ENCODE measurements at regions not wholly inside any gene's neighbourhood (a gene's known extent, or its start where the extent isn't known, plus 50 kb on each side); places are given as distances from the start of the nearest gene placed in this dataset.
"Not testable (repeated sequence)": the region's sequence is repeated elsewhere in the genome, so short reads cannot be mapped to it uniquely, and the experiment has no call there.

DNA sequence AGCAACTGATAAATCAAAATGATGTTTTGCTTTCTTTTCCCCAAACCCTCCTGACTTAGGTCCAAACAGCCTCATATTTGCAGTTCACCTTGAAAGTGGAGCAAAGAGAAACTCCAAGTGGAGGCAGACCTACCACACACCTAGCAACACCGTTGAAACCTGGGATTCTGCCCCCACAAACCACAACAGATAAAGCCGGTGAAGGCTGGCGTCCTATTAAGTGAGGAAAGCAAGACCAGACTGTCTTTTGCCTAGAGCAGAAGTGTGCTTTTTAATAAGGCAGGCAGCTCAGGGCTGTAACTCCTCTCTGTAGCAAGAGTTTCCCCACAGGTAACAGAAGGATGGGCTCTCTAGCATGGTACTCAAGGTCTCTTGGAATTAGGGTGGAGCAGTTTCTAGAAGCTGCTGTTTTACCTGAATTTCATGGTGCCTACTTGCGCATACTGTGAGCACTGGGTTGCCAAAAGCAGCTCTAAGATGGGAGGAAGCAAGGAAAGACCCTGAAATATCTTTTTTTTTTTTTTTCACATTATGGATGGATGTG lies 336.9 kb downstream of the BCL11A start:
- H3K27ac ChIP-seq (ENCODE audit: low read depth in 2 of 2, low read length in 1 of 2): no peak overlapping the region
- no peaks in the 10 kb centered on the region for H3K9me3 ChIP-seq (ENCODE audit: control insufficient read depth in 2 of 2, insufficient read depth in 1 of 2, low read depth in 1 of 2, low read length in 1 of 2)
- no peaks in the 10 kb centered on the region for H3K36me3 ChIP-seq (ENCODE audit: control insufficient read depth in 2 of 2, insufficient read depth in 2 of 2, low read length in 1 of 2)
- 50% methylated on average over 4 of the region's 4 CpGs for WGBS, 2 donors
- H3K4me3 ChIP-seq (ENCODE audit: low read depth in 1 of 2, low read length in 2 of 2): no peak overlapping the region
- peaks cover 0 to 6% of the 10 kb centered on the region in 2 donors for H3K4me1 ChIP-seq (ENCODE audit: control insufficient read depth in 2 of 2, insufficient read depth in 2 of 2, low read length in 1 of 2)
- H3K27me3 ChIP-seq (ENCODE audit: control insufficient read depth in 1 of 2, insufficient read depth in 2 of 2, low read length in 2 of 2): no peaks in the 10 kb centered on the region

DNA sequence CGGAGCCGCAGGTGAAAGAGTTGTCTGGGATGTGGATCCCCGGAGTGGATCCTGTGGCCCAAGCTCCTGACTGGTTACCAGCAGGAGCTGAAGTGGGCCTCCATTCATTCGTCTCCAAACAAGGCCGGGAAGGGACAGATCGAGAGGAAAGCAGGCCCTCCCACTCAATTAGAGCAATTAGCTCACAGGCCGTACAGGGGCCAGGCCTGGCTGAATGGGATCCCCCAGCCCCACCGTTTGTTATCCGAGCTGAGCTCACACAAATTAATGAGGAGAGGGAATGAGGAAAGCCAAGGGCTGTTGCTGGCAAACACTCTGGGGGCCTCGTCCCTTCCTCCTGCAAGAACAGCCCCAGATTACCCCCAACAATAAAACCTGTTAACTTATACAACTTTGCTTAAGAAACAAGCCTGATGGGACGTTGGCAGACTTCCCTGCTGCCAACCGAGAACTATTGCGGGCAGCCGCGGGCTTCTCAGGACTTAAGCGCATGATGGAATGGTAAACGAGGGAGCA lies 338.0 kb downstream of the BCL11A start:
- H3K36me3 ChIP-seq (ENCODE audit: control insufficient read depth in 2 of 2, insufficient read depth in 2 of 2, low read length in 1 of 2): no peaks in the 10 kb centered on the region
- H3K4me3 ChIP-seq (ENCODE audit: low read depth in 1 of 2, low read length in 2 of 2): no peak overlapping the region
- 35 to 45% methylated on average over 17 of the region's 17 CpGs for WGBS, 2 donors
- peaks cover 0 to 6% of the 10 kb centered on the region in 2 donors for H3K4me1 ChIP-seq (ENCODE audit: control insufficient read depth in 2 of 2, insufficient read depth in 2 of 2, low read length in 1 of 2)
- H3K9me3 ChIP-seq (ENCODE audit: control insufficient read depth in 2 of 2, insufficient read depth in 1 of 2, low read depth in 1 of 2, low read length in 1 of 2): no peaks in the 10 kb centered on the region
- peak overlapping the region; percentile 25 to 37 for H3K27ac ChIP-seq (ENCODE audit: low read depth in 2 of 2, low read length in 1 of 2)
- no peaks in the 10 kb centered on the region for H3K27me3 ChIP-seq (ENCODE audit: control insufficient read depth in 1 of 2, insufficient read depth in 2 of 2, low read length in 2 of 2)

DNA sequence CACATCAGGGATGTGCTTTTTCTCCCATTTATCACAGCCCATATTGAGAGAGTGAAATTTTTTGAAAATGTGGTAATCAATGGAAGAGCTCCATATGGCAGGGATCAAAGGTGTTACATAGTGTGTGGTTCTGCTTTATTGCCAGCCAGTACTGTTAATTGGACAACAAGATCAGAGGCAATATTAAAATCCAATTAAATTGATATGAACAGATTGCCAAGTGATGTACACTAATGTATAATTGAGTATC lies 338.9 kb downstream of the BCL11A start:
- Histone ChIP-seq H3K27ac (ENCODE audit: low read depth in 2 of 2, low read length in 1 of 2) (peak overlapping the region in 1 of 2 donors; percentile 26), H3K4me1 (ENCODE audit: control insufficient read depth in 2 of 2, insufficient read depth in 2 of 2, low read length in 1 of 2) (peaks cover 0 to 6% of the 10 kb centered on the region in 2 donors), H3K27me3 (ENCODE audit: control insufficient read depth in 1 of 2, insufficient read depth in 2 of 2, low read length in 2 of 2) (no peaks in the 10 kb centered on the region), H3K4me3 (ENCODE audit: low read depth in 1 of 2, low read length in 2 of 2) (no peak overlapping the region), H3K36me3 (ENCODE audit: control insufficient read depth in 2 of 2, insufficient read depth in 2 of 2, low read length in 1 of 2) (no peaks in the 10 kb centered on the region), H3K9me3 (ENCODE audit: control insufficient read depth in 2 of 2, insufficient read depth in 1 of 2, low read depth in 1 of 2, low read length in 1 of 2) (no peaks in the 10 kb centered on the region)

DNA sequence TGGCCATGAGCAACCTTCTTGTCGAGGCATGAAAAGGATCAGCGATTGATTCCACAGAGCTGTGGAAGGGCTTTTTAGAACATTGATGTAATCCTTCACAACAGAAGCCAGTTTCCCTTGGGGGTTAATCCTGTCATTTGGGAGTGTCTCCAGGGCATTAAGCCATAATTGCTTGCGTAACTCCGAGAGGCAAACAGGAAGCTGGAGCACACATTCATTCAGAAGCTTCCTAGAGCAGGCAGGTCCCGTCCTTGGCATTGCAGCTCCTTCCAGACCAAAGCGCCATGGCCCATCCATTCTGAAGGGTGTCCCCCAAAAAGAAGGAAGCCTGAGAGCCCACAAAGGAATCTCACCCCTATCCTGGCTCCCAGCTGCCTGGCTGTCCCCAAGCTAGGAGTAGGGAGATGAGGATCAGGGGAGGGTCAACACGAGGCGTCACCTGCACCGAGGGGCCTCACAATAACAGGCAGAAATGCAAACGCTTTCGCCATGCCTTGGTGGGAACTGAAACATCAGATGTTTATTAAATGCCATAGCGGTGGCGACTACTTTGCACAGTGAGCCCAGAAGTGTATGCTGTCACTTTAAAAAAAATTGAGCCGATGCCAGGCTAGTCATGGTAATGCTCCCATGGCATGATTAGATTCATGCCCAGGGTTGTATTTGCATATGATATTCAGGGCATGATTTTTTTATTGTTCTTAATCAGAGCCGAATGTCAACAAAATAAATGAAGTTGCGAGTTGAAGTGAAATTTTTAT lies 339.4 kb downstream of the BCL11A start:
- Histone ChIP-seq H3K27ac (ENCODE audit: low read depth in 2 of 2, low read length in 1 of 2) (peak overlapping the region; percentile 88 to 97), H3K4me1 (ENCODE audit: control insufficient read depth in 2 of 2, insufficient read depth in 2 of 2, low read length in 1 of 2) (peaks cover 0 to 6% of the 10 kb centered on the region in 2 donors)
- WGBS, 2 donors: 38 to 41% methylated on average over 16 of the region's 16 CpGs

DNA sequence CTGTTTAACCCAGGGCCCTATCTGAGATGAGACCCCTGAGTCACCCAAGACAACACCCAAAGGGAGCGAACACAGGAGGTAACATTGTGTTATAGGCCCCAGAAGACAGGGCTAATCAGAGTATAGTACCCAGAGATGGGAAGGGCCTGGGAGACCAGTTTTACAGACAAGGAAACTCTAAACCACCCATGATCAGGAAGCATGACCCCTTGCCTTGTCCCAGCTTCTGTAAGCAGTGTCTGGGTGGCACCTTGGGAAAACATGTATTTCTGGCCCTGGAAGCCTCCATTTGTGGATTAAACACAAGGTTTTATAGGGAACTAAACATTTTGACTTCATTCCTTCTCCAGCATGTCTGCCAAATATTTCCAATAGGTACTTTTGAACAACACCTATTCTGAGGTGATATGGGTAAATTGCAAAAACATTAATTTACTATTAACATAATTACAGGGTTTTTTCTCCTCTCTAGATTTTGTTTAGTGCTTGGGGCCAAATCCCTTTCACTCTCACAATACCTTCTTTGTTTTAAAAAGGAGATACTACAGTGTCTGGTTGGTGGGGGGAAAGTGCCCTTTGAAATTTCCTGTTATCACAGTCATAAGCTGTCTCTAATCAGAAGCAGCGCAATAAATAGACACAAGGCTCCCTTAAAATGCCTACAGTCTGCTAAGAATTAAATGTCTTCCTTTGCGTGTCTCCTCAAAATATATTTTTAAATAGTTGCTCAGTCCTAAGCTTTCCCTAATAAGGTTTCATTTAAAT lies 341.1 kb downstream of the BCL11A start:
- H3K4me1 ChIP-seq (ENCODE audit: control insufficient read depth in 2 of 2, insufficient read depth in 2 of 2, low read length in 1 of 2): peaks cover 0 to 6% of the 10 kb centered on the region in 2 donors
- H3K4me3 ChIP-seq (ENCODE audit: low read depth in 1 of 2, low read length in 2 of 2): no peak overlapping the region
- H3K27ac ChIP-seq (ENCODE audit: low read depth in 2 of 2, low read length in 1 of 2): no peak overlapping the region
- H3K27me3 ChIP-seq (ENCODE audit: control insufficient read depth in 1 of 2, insufficient read depth in 2 of 2, low read length in 2 of 2): no peaks in the 10 kb centered on the region
- H3K36me3 ChIP-seq (ENCODE audit: control insufficient read depth in 2 of 2, insufficient read depth in 2 of 2, low read length in 1 of 2): no peaks in the 10 kb centered on the region
- H3K9me3 ChIP-seq (ENCODE audit: control insufficient read depth in 2 of 2, insufficient read depth in 1 of 2, low read depth in 1 of 2, low read length in 1 of 2): no peaks in the 10 kb centered on the region
- 76 to 77% methylated on average over 3 of the region's 3 CpGs for WGBS, 2 donors

More for the DNA sequence above, 339.4 kb downstream of the BCL11A start:
- Histone ChIP-seq H3K36me3 (ENCODE audit: control insufficient read depth in 2 of 2, insufficient read depth in 2 of 2, low read length in 1 of 2) (no peaks in the 10 kb centered on the region), H3K9me3 (ENCODE audit: control insufficient read depth in 2 of 2, insufficient read depth in 1 of 2, low read depth in 1 of 2, low read length in 1 of 2) (no peaks in the 10 kb centered on the region), H3K27me3 (ENCODE audit: control insufficient read depth in 1 of 2, insufficient read depth in 2 of 2, low read length in 2 of 2) (no peaks in the 10 kb centered on the region), H3K4me3 (ENCODE audit: low read depth in 1 of 2, low read length in 2 of 2) (no peak overlapping the region)

DNA sequence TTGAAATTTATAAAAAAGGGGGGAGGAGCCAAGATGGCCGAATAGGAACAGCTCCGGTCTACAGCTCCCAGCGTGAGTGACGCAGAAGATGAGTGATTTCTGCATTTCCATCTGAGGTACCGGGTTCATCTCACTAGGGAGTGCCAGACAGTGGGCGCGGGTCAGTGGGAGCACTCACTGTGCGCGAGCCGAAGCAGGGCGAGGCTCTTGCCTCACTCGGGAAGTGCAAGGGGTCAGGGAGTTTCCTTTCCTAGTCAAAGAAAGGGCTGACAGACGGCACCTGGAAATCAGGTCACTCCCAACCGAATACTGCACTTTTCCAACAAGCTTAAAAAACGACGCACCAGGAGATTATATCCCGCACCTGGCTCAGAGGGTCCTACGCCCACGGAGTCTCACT lies 364.4 kb downstream of the BCL11A start:
- not testable (repeated sequence) for H3K27me3 ChIP-seq (ENCODE audit: control insufficient read depth in 1 of 2, insufficient read depth in 2 of 2, low read length in 2 of 2); H3K4me1 ChIP-seq (ENCODE audit: control insufficient read depth in 2 of 2, insufficient read depth in 2 of 2, low read length in 1 of 2); H3K27ac ChIP-seq (ENCODE audit: low read depth in 2 of 2, low read length in 1 of 2); H3K9me3 ChIP-seq (ENCODE audit: control insufficient read depth in 2 of 2, insufficient read depth in 1 of 2, low read depth in 1 of 2, low read length in 1 of 2); H3K36me3 ChIP-seq (ENCODE audit: control insufficient read depth in 2 of 2, insufficient read depth in 2 of 2, low read length in 1 of 2); H3K4me3 ChIP-seq (ENCODE audit: low read depth in 1 of 2, low read length in 2 of 2)
- WGBS, 2 donors: 94 to 95% methylated on average over 17 to 19 of the region's 19 CpGs

DNA sequence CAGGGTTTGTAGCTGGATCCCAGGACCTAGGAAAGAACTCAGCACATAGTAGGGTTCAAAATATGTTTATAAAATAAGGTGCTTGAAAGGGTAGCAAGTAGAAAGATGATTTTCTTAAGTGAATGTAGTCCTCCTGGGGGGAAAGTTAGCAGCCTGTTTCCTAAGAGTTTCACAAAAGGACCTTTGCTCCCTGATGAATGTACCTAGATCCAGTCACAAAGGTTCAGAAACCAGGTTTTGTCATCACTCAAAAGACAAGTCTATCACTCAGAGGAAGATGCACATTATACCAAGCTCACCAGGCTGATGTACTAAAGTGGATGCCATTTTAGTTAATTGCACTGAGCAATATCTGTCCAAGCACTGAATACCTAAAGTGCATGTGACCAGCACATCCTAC lies 378.2 kb downstream of the BCL11A start:
- no peak overlapping the region for H3K4me3 ChIP-seq (ENCODE audit: low read depth in 1 of 2, low read length in 2 of 2)
- no peaks in the 10 kb centered on the region for H3K27me3 ChIP-seq (ENCODE audit: control insufficient read depth in 1 of 2, insufficient read depth in 2 of 2, low read length in 2 of 2)
- peaks cover 0 to 2% of the 10 kb centered on the region in 2 donors for H3K9me3 ChIP-seq (ENCODE audit: control insufficient read depth in 2 of 2, insufficient read depth in 1 of 2, low read depth in 1 of 2, low read length in 1 of 2)
- H3K27ac ChIP-seq (ENCODE audit: low read depth in 2 of 2, low read length in 1 of 2): no peak overlapping the region
- no peaks in the 10 kb centered on the region for H3K36me3 ChIP-seq (ENCODE audit: control insufficient read depth in 2 of 2, insufficient read depth in 2 of 2, low read length in 1 of 2)
- no peaks in the 10 kb centered on the region for H3K4me1 ChIP-seq (ENCODE audit: control insufficient read depth in 2 of 2, insufficient read depth in 2 of 2, low read length in 1 of 2)

DNA sequence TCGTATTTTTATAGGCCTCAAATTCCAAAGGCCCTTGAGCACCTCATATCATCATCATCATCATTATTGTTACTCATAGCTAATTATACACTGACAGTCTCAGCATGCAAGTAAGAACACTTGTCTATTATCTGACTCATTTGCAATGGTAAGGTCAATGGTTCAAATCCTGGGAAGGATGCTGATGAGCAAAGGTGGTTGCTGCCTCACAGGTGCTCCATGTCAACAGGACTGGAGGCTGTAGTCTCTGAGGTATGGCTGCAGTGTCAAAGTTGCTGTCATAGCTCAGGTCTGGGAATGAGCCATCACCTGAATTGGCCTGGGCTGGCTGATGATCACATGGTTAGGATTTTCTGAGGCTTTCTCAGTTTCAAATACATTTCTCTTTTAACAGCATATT lies 379.3 kb downstream of the BCL11A start:
- Histone ChIP-seq H3K27me3 (ENCODE audit: control insufficient read depth in 1 of 2, insufficient read depth in 2 of 2, low read length in 2 of 2) (no peaks in the 10 kb centered on the region), H3K9me3 (ENCODE audit: control insufficient read depth in 2 of 2, insufficient read depth in 1 of 2, low read depth in 1 of 2, low read length in 1 of 2) (peaks cover 0 to 2% of the 10 kb centered on the region in 2 donors), H3K4me1 (ENCODE audit: control insufficient read depth in 2 of 2, insufficient read depth in 2 of 2, low read length in 1 of 2) (no peaks in the 10 kb centered on the region), H3K4me3 (ENCODE audit: low read depth in 1 of 2, low read length in 2 of 2) (no peak overlapping the region), H3K27ac (ENCODE audit: low read depth in 2 of 2, low read length in 1 of 2) (no peak overlapping the region), H3K36me3 (ENCODE audit: control insufficient read depth in 2 of 2, insufficient read depth in 2 of 2, low read length in 1 of 2) (no peaks in the 10 kb centered on the region)
- 79 to 91% methylated on average over 1 of the region's 1 CpG for WGBS, 2 donors

DNA sequence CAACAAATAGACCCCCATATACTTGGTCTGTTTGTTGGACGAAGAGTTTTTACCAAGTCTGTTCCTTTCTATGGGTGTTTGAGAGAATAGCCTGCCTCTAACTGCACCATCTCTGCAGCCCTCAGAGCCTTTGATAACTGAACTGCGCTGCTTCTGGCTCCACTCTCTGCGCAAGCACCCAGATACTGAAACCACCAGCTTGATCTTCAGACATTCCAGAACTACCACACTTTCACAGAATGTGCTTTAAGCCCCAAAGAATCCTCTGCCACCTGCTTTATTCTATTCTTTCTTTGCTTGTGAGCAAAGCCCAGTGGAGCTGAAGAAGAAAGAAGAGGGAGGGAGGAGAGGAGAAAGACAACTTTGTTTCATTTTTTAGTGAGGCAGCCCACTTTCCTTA lies 380.7 kb downstream of the BCL11A start:
- no peak overlapping the region for H3K4me3 ChIP-seq (ENCODE audit: low read depth in 1 of 2, low read length in 2 of 2)
- H3K27ac ChIP-seq (ENCODE audit: low read depth in 2 of 2, low read length in 1 of 2): no peak overlapping the region
- no peaks in the 10 kb centered on the region for H3K36me3 ChIP-seq (ENCODE audit: control insufficient read depth in 2 of 2, insufficient read depth in 2 of 2, low read length in 1 of 2)
- H3K9me3 ChIP-seq (ENCODE audit: control insufficient read depth in 2 of 2, insufficient read depth in 1 of 2, low read depth in 1 of 2, low read length in 1 of 2): peaks cover 0 to 2% of the 10 kb centered on the region in 2 donors
- WGBS, 2 donors: 86 to 89% methylated on average over 3 of the region's 3 CpGs
- H3K4me1 ChIP-seq (ENCODE audit: control insufficient read depth in 2 of 2, insufficient read depth in 2 of 2, low read length in 1 of 2): no peaks in the 10 kb centered on the region
- H3K27me3 ChIP-seq (ENCODE audit: control insufficient read depth in 1 of 2, insufficient read depth in 2 of 2, low read length in 2 of 2): no peaks in the 10 kb centered on the region
